GM19023 (cell line): ENCODE measurements at regions not wholly inside any gene's neighbourhood (a gene's known extent, or its start where the extent isn't known, plus 50 kb on each side); places are given as distances from the start of the nearest gene placed in this dataset.

Source experiments
- ATAC-seq: cut with Tn5 transposase; IDR thresholded peaks from one replicate; pipeline ENCODE4 v1.9.1; 2021; ENCODE audit warnings: mild to moderate bottlenecking, moderate library complexity; ENCODE audit not compliant: unreplicated experiment

GRCh38 chr6:156725712-156726111, 51.5 kb upstream of the ARID1B start:
- ATAC-seq: no peak

- ATAC-seq: peak; percentile 45
These were observed 56.2 kb upstream of the ARID1B start for GRCh38 chr6:156720691-156721685.

- ATAC-seq: peak; percentile 80
These were observed 57.2 kb upstream of the ARID1B start for GRCh38 chr6:156719720-156720563.

- no peak for ATAC-seq
These were observed 57.8 kb upstream of the ARID1B start for GRCh38 chr6:156719395-156719719.

GRCh38 chr6:156718647-156719394, 58.4 kb upstream of the ARID1B start:
- no peak for ATAC-seq

- ATAC-seq: no peak
These were observed 59.6 kb upstream of the ARID1B start for GRCh38 chr6:156717542-156717941.

GRCh38 chr6:156715839-156716238, 61.3 kb upstream of the ARID1B start:
- ATAC-seq: no peak

- ATAC-seq: no peak
These were observed 63.6 kb upstream of the ARID1B start for GRCh38 chr6:156713548-156713947.

GRCh38 chr6:156710479-156710878, 66.7 kb upstream of the ARID1B start:
- no peak for ATAC-seq

- ATAC-seq: no peak
These were observed 69.4 kb upstream of the ARID1B start for GRCh38 chr6:156707818-156708217.

- no peak for ATAC-seq
These were observed 73.5 kb upstream of the ARID1B start for GRCh38 chr6:156703719-156704118.

GRCh38 chr6:156701966-156702365, 75.2 kb upstream of the ARID1B start:
- ATAC-seq: no peak

GRCh38 chr6:156700440-156701057, 76.6 kb upstream of the ARID1B start:
- no peak for ATAC-seq

GRCh38 chr6:156699935-156700334, 77.2 kb upstream of the ARID1B start:
- ATAC-seq: no peak

GRCh38 chr6:156699017-156699421, 78.2 kb upstream of the ARID1B start:
- ATAC-seq: peak; percentile 43

GRCh38 chr6:156698239-156699016, 78.8 kb upstream of the ARID1B start:
- peak; percentile 82 for ATAC-seq

- ATAC-seq: no peak
These were observed 79.8 kb upstream of the ARID1B start for GRCh38 chr6:156697225-156697830.

GRCh38 chr6:156695742-156696141, 81.4 kb upstream of the ARID1B start:
- no peak for ATAC-seq

GRCh38 chr6:156694679-156695078, 82.5 kb upstream of the ARID1B start:
- ATAC-seq: no peak
